NCI-H524 treated with DMSO at 0.1 percent for 48 hours (cell line): ENCODE measurements at regions not wholly inside any gene's neighbourhood (a gene's known extent, or its start where the extent isn't known, plus 50 kb on each side); places are given as distances from the start of the nearest gene placed in this dataset.

ENCODE experiments used
- DNase-seq: peaks from one replicate; lab custom pipeline; 2025; lab: John Stamatoyannopoulos, UW

GRCh38 chr1:79773385-79773784 is 766.9 kb upstream of the ADGRL4 start:
- DNase-seq, result no peak

DNA sequence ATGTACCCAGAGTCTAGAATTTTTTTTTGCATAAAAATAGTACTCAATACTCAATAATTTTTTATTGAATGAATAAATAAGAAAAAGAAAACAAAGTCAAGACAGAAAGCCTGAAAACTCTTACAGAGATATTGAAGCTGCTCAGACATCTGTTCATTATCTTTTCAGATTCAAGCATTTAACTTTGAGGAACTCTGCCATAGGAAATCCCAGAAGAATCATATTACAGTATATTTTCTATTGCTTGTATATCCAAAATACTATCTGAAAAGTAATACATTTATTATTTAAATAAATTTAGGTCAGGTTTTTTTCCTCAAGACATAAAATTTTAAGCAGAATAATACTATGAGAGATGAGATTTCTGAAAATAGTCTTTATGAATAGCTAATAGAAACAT is 755.9 kb upstream of the ADGRL4 start:
- DNase-seq, result no peak

- peak; percentile 52 for DNase-seq
Observed at GRCh38 chr1:79760531-79760930, 754.0 kb upstream of the ADGRL4 start.

DNA sequence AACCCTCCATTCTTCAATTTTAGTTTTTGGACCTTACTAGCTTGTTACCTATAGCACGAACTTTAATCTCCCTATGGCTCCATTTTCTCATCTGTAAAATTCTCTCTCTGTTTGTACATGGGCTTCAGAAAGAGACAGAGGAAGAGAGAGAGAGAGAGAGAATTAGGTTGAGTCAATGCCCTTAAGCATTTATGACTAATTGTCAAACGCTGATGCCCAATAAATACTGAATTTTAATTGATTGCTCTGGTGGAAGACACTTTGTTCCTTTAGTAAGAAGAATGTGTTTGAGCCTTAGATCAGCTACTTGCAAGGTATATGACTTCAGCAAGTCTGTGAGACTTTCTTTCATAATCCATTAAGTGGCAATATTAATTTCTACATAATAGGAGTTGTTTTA is 743.1 kb upstream of the ADGRL4 start:
- DNase-seq, result no peak

DNA sequence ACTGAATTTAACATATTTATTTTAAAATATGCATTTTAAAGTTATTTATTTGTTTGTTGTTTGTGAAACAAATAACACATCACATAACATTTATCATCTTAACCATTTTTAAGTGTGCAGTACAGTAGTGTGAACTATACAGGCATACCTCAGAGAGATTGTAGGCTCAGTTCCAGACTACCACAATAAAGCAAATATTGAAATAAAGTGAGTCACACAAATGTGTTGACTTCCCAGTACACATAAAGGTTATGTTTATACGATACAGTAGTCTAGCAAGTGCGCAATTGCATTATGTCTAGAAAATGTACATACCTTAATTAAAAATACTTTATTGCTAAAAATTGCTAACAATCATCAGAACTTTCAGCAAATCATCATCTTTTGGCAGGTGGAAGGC is 739.4 kb upstream of the ADGRL4 start:
- DNase-seq, result no peak

GRCh38 chr1:79744746-79745145 is 738.2 kb upstream of the ADGRL4 start:
- no peak for DNase-seq

DNA sequence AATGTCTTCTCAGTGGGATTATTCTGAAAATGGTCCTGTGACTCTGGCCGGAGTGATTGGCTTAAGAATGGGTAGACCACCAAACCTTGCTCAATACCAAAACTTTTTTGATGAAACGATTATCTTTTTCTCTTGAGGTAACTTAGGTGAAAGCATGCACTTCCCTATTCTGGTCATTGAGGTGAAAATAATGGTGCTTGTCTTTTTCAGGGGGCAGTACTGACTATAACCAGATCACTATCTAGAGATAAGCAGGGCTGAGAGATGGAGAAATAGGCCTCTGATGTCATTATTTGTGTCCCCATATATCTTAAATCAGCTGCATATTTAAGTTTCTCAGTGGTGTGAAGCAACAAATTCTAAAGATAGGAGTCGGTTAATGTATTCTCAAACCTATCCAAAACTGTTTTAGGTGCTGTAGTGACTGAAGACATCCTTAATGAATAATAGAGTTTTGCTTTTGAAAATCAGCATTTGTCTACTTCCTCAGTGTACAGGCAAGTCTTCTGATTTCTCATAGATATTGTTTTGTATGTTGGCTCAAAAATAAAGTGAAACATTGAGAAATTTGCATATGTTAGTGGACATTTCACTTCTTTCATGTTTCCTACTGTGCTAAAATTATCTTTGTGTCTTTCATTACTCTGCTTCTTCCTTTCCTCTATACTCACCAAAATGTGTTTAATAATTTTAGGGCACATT is 735.3 kb upstream of the ADGRL4 start:
- no peak for DNase-seq

DNA sequence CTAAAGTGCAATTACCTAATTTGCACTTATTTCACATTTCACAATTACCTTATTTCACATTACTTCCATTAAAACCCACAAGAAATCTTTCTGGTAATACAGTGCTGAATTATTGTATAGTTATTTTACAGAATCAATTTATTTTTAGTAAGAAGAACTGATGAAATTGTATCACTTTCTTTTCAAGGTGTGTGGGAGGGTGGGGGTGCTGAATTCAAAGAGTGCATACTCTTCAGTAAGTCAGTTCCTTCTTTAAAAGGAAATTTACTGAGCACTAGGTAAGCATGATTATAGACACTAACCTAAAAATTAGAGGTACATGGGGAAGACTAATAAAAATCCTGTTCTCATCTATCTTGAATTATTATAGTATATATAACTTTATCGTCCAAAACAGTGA is 731.6 kb upstream of the ADGRL4 start:
- DNase-seq, result no peak

DNA sequence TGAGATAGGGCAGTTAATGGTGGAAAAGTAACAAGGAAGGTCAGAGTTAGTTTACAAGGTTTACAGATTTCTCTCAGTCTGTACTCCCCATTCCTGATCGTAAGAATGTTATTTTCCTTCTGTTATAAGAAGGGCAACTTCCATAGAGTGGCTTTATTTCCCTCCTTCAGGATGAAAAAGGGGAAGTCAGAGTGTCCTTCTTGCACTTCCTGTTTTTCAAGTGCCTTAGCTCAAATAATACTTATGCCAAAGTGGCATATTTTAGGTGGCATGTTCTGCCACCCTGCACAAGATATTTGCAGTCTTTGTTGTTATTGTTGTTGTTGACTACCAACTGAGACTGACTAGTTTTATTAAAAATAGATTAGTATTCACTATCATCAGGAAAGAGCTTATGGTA is 730.7 kb upstream of the ADGRL4 start:
- DNase-seq, result no peak

GRCh38 chr1:79732950-79733349 is 726.4 kb upstream of the ADGRL4 start:
- DNase-seq, result no peak

DNA sequence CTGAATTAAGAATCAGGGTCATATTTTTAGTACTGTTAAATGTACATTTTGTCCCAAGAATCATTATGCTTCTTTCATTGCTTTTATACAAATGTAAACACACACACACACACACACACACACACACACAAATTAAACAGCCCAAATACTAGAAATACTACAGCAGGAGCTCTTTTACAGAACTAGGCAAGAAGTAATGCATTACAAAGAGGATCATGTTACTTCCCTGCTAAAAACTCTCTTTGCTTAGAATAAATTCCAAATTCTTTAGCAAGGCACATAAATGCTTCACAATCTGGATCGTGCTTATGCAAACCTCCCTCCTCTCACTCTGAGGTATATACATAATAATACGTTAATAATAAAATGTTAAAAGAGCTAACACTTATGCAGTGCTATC is 720.4 kb upstream of the ADGRL4 start:
- DNase-seq, result no peak

- DNase-seq, result no peak
Observed at GRCh38 chr1:79726321-79726720, 719.8 kb upstream of the ADGRL4 start.

- DNase-seq, result no peak
Observed at GRCh38 chr1:79716447-79716846, 709.9 kb upstream of the ADGRL4 start.

GRCh38 chr1:79714664-79715063 is 708.1 kb upstream of the ADGRL4 start:
- no peak for DNase-seq

GRCh38 chr1:79711001-79711431 is 704.5 kb upstream of the ADGRL4 start:
- no peak for DNase-seq

GRCh38 chr1:79708646-79709265 is 702.2 kb upstream of the ADGRL4 start:
- DNase-seq, result no peak

- no peak for DNase-seq
Observed at GRCh38 chr1:79705218-79705617, 698.7 kb upstream of the ADGRL4 start.

DNA sequence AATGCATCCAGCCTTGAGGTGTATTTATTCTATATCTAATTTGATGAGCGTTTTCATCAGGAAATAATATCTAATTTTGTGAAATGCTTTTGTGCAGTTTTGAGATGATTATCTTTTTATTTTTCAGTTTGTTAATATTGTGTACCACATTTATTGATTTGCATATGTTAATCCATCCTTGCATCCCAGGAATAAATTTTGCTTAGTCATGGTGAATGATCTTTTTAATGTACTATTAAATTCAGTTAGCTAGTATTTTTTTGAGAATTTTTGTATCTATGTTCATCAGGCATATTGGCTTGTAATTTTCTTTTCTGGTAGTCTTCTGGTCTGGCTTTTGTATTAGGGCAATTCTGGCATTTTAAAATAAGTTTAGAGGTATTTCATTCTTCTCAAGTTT is 697.5 kb upstream of the ADGRL4 start:
- DNase-seq, result no peak

GRCh38 chr1:79702336-79702999 is 695.9 kb upstream of the ADGRL4 start:
- DNase-seq, result peak; percentile 84

GRCh38 chr1:79695138-79695537 is 688.6 kb upstream of the ADGRL4 start:
- DNase-seq, result no peak

GRCh38 chr1:79694241-79694640 is 687.7 kb upstream of the ADGRL4 start:
- no peak for DNase-seq

DNA sequence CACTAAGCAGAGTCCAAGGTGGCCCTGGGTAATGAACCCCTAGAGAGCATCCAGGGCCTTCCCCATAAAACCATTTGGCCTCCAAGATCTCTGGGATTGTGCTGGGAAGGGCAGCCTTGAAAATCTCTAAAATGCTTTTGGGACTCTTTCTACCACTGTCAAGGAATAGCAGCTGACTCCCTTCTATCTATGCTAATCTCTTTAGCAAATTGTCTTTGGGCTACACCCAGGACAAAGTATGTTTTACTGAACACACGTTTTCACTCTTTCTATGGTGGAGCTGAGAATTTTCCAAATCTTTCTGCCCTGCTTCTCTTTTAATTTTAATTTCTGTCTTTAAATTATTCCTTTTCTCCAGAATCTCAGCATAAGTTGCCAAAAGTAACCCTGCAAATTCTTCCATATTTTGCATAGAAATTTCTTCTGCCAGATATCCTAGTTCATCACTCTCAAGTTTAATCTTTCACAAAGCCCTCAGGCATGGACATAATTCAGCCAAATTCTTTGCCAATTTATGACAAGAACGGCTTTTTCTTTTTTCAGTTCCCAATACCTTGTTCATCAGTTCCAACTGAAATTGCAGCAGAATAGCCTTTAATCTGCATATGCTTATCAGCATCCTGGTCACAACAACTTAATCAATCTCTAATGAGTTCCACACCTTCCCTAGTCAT is 687.0 kb upstream of the ADGRL4 start:
- no peak for DNase-seq

- DNase-seq, result no peak
Observed at GRCh38 chr1:79692519-79692918, 686.0 kb upstream of the ADGRL4 start.
